GM12878 (cell line): ENCODE measurements at regions not wholly inside any gene's neighbourhood (a gene's known extent, or its start where the extent isn't known, plus 50 kb on each side); places are given as distances from the start of the nearest gene placed in this dataset.

Experiments used
- ATAC-seq: fragments of 200-7000 bp; cut with Tn5 transposase; 3 replicates; pipeline ENCODE4 v1.9.1; 2020; ENCODE audit warnings: mild to moderate bottlenecking, moderate library complexity
- BruUV-seq: library from RNA; stranded (reverse); fragments of 400-500 nt; replicated peaks from 2 replicates; lab custom pipeline; 2021; lab: Mats Ljungman, UMichigan
- CTCF ChIA-PET: fragments of 300-600 bp; sonication (Branson Sonifier 250); formaldehyde crosslinking; extraction: SDS; loops from one replicate; lab custom pipeline; 2021; ENCODE audit warnings: inconsistent platforms; lab: Yijun Ruan, JAX
- POLR2A ChIA-PET: fragments of 350-600 bp; formaldehyde crosslinking; extraction: SDS; loops from one replicate; lab custom pipeline; 2021; ENCODE audit warnings: inconsistent platforms; lab: Charles Lee
- RAD21 ChIA-PET: fragments of 300-600 bp; sonication (Branson Sonifier 250); formaldehyde crosslinking; loops from one replicate; lab custom pipeline; 2023; ENCODE audit warnings: antibody characterized with exemption; ENCODE audit not compliant: unreplicated experiment; lab: Charles Lee
- SMC1A ChIA-PET: fragments of 300-600 bp; sonication (Branson Sonifier 250); formaldehyde crosslinking; loops from one replicate; lab custom pipeline; 2023; ENCODE audit not compliant: unreplicated experiment, uncharacterized antibody; lab: Charles Lee
- DNase-seq: peaks from one replicate; pipeline ENCODE4 v3.0.0-alpha.2; 2011; ENCODE audit warnings: low read depth, low spot score
- FAIRE-seq: peaks from 3 replicates; lab custom pipeline; 2011; peaks lifted over from hg19 to GRCh38; lab: Jason Lieb, UNC
- H2AFZ ChIP-seq: 2 replicates; pipeline ENCODE4 v1.6.0; 2011; ENCODE audit warnings: low read depth, low read length, control low read depth; ENCODE audit not compliant: control insufficient read depth
- H3K27ac ChIP-seq: 2 replicates; pipeline ENCODE4 v1.5.1; 2011; ENCODE audit warnings: control low read depth; ENCODE audit not compliant: control insufficient read depth, insufficient read depth
- H3K27me3 ChIP-seq, 2 experiments: replicated peaks in 1 of 2; 2 replicates each; pipeline versions ENCODE4 v1.6.0 to v1.6.1; 2011; ENCODE audit warnings: low read length in 1 of 2; ENCODE audit not compliant: control insufficient read depth in 2 of 2, insufficient read depth in 2 of 2
- H3K36me3 ChIP-seq, 2 experiments: 2 replicates each; pipeline ENCODE4 v1.5.1; 2011; ENCODE audit warnings: low read length in 1 of 2; ENCODE audit not compliant: control insufficient read depth in 2 of 2, insufficient read depth in 2 of 2
- H3K4me1 ChIP-seq: 2 replicates; pipeline ENCODE4 v1.6.1; 2011; ENCODE audit warnings: mild to moderate bottlenecking, low read length, moderate library complexity, mixed read lengths; ENCODE audit not compliant: control insufficient read depth, insufficient read depth
- H3K4me2 ChIP-seq: 2 replicates; pipeline ENCODE4 v1.6.0; 2011; ENCODE audit warnings: control low read depth; ENCODE audit not compliant: control insufficient read depth, insufficient read depth
- H3K4me3 ChIP-seq: fragments of 200-600 bp; sonication (generic); 2 replicates; pipeline ENCODE4 v1.5.1; 2016
- H3K79me2 ChIP-seq: 2 replicates; pipeline ENCODE4 v1.6.0; 2011; ENCODE audit warnings: low read length; ENCODE audit not compliant: control insufficient read depth, insufficient read depth
- H3K9ac ChIP-seq: 2 replicates; pipeline ENCODE4 v1.8.0; 2011; ENCODE audit warnings: low read length, control low read depth, mixed read lengths; ENCODE audit not compliant: control insufficient read depth, insufficient read depth
- H3K9me3 ChIP-seq: replicated peaks from 3 replicates; pipeline ENCODE4 v1.5.1; 2011; ENCODE audit warnings: mild to moderate bottlenecking, low read length; ENCODE audit not compliant: control insufficient read depth, insufficient read depth
- H4K20me1 ChIP-seq: 2 replicates; pipeline ENCODE4 v1.6.0; 2011; ENCODE audit not compliant: control insufficient read depth, insufficient read depth
- BCLAF1 ChIP-seq: fragments of 450-650 bp; IDR thresholded peaks from 2 replicates; pipeline ENCODE4 v1.6.1; 2017; ENCODE audit warnings: antibody characterized with exemption, mild to moderate bottlenecking, moderate library complexity
- BHLHE40 ChIP-seq, 2 experiments: fragments of 450-650 bp in 1 of 2; IDR thresholded peaks; 2 replicates each; pipeline ENCODE4 v1.6.1; 2011 to 2017; ENCODE audit warnings: low read depth in 2 of 2, borderline replicate concordance in 1 of 2, improper control_type of control experiment in 1 of 2, low read length in 1 of 2, mild to moderate bottlenecking in 1 of 2
- BMI1 ChIP-seq: fragments of 450-650 bp; IDR thresholded peaks from 2 replicates; pipeline ENCODE4 v1.6.1; 2016; ENCODE audit warnings: mild to moderate bottlenecking, moderate library complexity, borderline replicate concordance
- CREM ChIP-seq: IDR thresholded peaks from 2 replicates; pipeline ENCODE4 v1.6.1; 2014; ENCODE audit warnings: antibody characterized with exemption, low read depth
- E4F1 ChIP-seq: fragments of 450-650 bp; IDR thresholded peaks from 2 replicates; pipeline ENCODE4 v1.6.1; 2018; ENCODE audit warnings: borderline replicate concordance, mild to moderate bottlenecking; ENCODE audit not compliant: partially characterized antibody
- FOS ChIP-seq: IDR thresholded peaks from 3 replicates; pipeline ENCODE4 v1.6.1; 2011; ENCODE audit warnings: borderline replicate concordance; ENCODE audit not compliant: insufficient read length; ENCODE audit errors: extremely low read depth
- HDGF ChIP-seq: fragments of 450-650 bp; IDR thresholded peaks from 2 replicates; pipeline ENCODE4 v1.6.1; 2016; ENCODE audit warnings: antibody characterized with exemption
- IKZF2 ChIP-seq, 2 experiments: fragments of 450-650 bp; IDR thresholded peaks; 2 replicates each; pipeline ENCODE4 v1.6.1; 2017; ENCODE audit warnings: mild to moderate bottlenecking in 2 of 2, moderate library complexity in 2 of 2
- KAT2A ChIP-seq: conservative IDR thresholded peaks from 2 replicates; pipeline ENCODE4 v1.6.1; 2011; ENCODE audit warnings: low read depth, low read length; ENCODE audit not compliant: control insufficient read depth
- KLF5 ChIP-seq: fragments of 450-650 bp; IDR thresholded peaks from 2 replicates; pipeline ENCODE4 v1.6.1; 2014; ENCODE audit warnings: mild to moderate bottlenecking; ENCODE audit not compliant: partially characterized antibody
- NFYA ChIP-seq: IDR thresholded peaks from 2 replicates; pipeline ENCODE4 v1.6.1; 2011; ENCODE audit warnings: low read depth, mild to moderate bottlenecking, low read length, improper control_type of control experiment, borderline replicate concordance
- POLR2AphosphoS5 ChIP-seq: IDR thresholded peaks from 2 replicates; pipeline ENCODE4 v1.6.1; 2011; ENCODE audit warnings: mild to moderate bottlenecking, low read length, inconsistent platforms
- RAD21 ChIP-seq: IDR thresholded peaks from 2 replicates; pipeline ENCODE4 v1.6.1; 2011; ENCODE audit warnings: mild to moderate bottlenecking, low read depth, low read length, moderate library complexity; ENCODE audit not compliant: insufficient read depth
- RAD51 ChIP-seq: fragments of 450-650 bp; IDR thresholded peaks from 2 replicates; pipeline ENCODE4 v1.6.1; 2016; ENCODE audit warnings: moderate library complexity, mild to moderate bottlenecking, inconsistent platforms
- SMAD1 ChIP-seq: fragments of 450-650 bp; IDR thresholded peaks from 2 replicates; pipeline ENCODE4 v1.6.1; 2018; ENCODE audit warnings: mild to moderate bottlenecking, low read depth; ENCODE audit not compliant: partially characterized antibody
- ZZZ3 ChIP-seq: IDR thresholded peaks from 2 replicates; pipeline ENCODE4 v1.6.1; 2011; ENCODE audit warnings: low read depth; ENCODE audit not compliant: control insufficient read depth, insufficient read length
- WGBS: methylation state at CpG from one replicate; pipeline ENCODE4 v1.1.6; 2016; ENCODE audit warnings: low lambda C conversion rate; ENCODE audit not compliant: insufficient replicate concordance, insufficient coverage; ENCODE audit errors: missing lambda C conversion rate; 5-methylcytosine and 5-hydroxymethylcytosine counted together
- in situ Hi-C: fragments of 300-500 bp; cut with MboI; formaldehyde crosslinking; loops from 9 replicates; pipeline ENCODE4 v1.14.3; 2018; ENCODE audit warnings: mixed read lengths
- intact Hi-C: fragments of 100-400 bp; cut with micrococcal nuclease; formaldehyde crosslinking; loops from one replicate; pipeline ENCODE4 v1.14.2; 2022; ENCODE audit not compliant: unreplicated experiment

GRCh38 chr17:14776791-14777190 lies 475.9 kb downstream of the HS3ST3B1 start (continued):
- no peak for TF ChIP-seq E4F1
- TF ChIP-seq POLR2AphosphoS5: no peak
- no peak for TF ChIP-seq HDGF
- no peak for TF ChIP-seq ZZZ3
- TF ChIP-seq BCLAF1: no peak

- WGBS: 35% methylated on average over 8 of the region's 8 CpGs
- no peaks in the 10 kb centered on the region for H3K4me1 ChIP-seq
- H3K79me2 ChIP-seq: no peaks in the 10 kb centered on the region
- FAIRE-seq (no peak), ATAC-seq (no peak), DNase-seq (no peak)
- intact Hi-C loops (no loop called here), in situ Hi-C loops (no loop called here)
- H3K4me2 ChIP-seq: no peak overlapping the region
- ChIA-PET SMC1A (no interaction called here), RAD21 (no interaction called here), CTCF (no interaction called here), POLR2A (no interaction called here)
- no TSS peak for BruUV-seq
- no peaks in the 10 kb centered on the region; the same call in 2 of the 3 replicates for H3K9me3 ChIP-seq
- no peak overlapping the region for H3K4me3 ChIP-seq
- H4K20me1 ChIP-seq: no peaks in the 10 kb centered on the region
- H2AFZ ChIP-seq: no peak overlapping the region
- H3K27ac ChIP-seq: no peak overlapping the region
- no peak overlapping the region for H3K9ac ChIP-seq
- H3K27me3 ChIP-seq: no peaks in the 10 kb centered on the region
- no peaks in the 10 kb centered on the region for H3K36me3 ChIP-seq
- TF ChIP-seq SMAD1: no peak
- no peak for TF ChIP-seq RAD21
- no peak for TF ChIP-seq RAD51
- TF ChIP-seq NFYA: no peak
- no peak for TF ChIP-seq IKZF2 (IDR thresholded peaks at IDR 0.05)
- no peak for TF ChIP-seq FOS
- TF ChIP-seq CREM: no peak
- no peak for TF ChIP-seq BHLHE40 (IDR thresholded peaks at IDR 0.05; ENCODE audit: borderline replicate concordance in 1 of 2, low read depth in 2 of 2, low read length in 1 of 2)
- no peak for TF ChIP-seq BMI1
- TF ChIP-seq KAT2A: no peak
- TF ChIP-seq KLF5: no peak
These were observed 475.0 kb downstream of the HS3ST3B1 start for GRCh38 chr17:14775731-14776492.
